ENCODE measurements at regions not wholly inside any gene's neighbourhood (a gene's known extent, or its start where the extent isn't known, plus 50 kb on each side); places are given as distances from the start of the nearest gene placed in this dataset.

GRCh38 chr1:221839782-221840395 lies 98.0 kb upstream of the DUSP10 start:
- 44 to 63% (median 54%) methylated on average over 6 to 7 of the region's 7 CpGs for WGBS, 5 donors
- H3K27ac ChIP-seq = no peak overlapping the region
- no peaks in the 10 kb centered on the region for H3K9me3 ChIP-seq
- no peak overlapping the region for H3K4me3 ChIP-seq
- intact Hi-C loops (cut with DNase I; ENCODE audit: low total_unique reads) = no loop called here
- H3K4me1 ChIP-seq = no peaks in the 10 kb centered on the region
- H3K27me3 ChIP-seq = no peaks in the 10 kb centered on the region
- H3K36me3 ChIP-seq = no peaks in the 10 kb centered on the region
- TF ChIP-seq EP300 (IDR thresholded peaks at IDR 0.05) = no peak
- peak in 1 of 3 donors; percentile 24 for TF ChIP-seq POLR2AphosphoS5 (IDR thresholded peaks at IDR 0.05)
- peak; percentile 46 to 56 for DNase-seq

- Histone ChIP-seq H3K27me3 (no peaks in the 10 kb centered on the region), H3K9me3 (no peaks in the 10 kb centered on the region), H3K27ac (no peak overlapping the region), H3K4me1 (no peaks in the 10 kb centered on the region), H3K4me3 (no peak overlapping the region), H3K36me3 (no peaks in the 10 kb centered on the region)
- intact Hi-C loops (cut with DNase I; ENCODE audit: low total_unique reads) = no loop called here
- no peak for TF ChIP-seq EP300 (IDR thresholded peaks at IDR 0.05)
- TF ChIP-seq POLR2A (IDR thresholded peaks at IDR 0.05) = no peak
- no peak for TF ChIP-seq POLR2AphosphoS5 (IDR thresholded peaks at IDR 0.05)
- no peak for TF ChIP-seq CTCF (IDR thresholded peaks at IDR 0.05)
- no peak for DNase-seq
- WGBS, 5 donors = 62 to 88% (median 62%) methylated on average over 1 of the region's 1 CpG
These were observed 97.4 kb upstream of the DUSP10 start for GRCh38 chr1:221839321-221839720.

GRCh38 chr1:221837896-221838295 lies 96.0 kb upstream of the DUSP10 start:
- Histone ChIP-seq H3K27me3 (no peaks in the 10 kb centered on the region), H3K36me3 (no peaks in the 10 kb centered on the region), H3K4me3 (no peak overlapping the region), H3K4me1 (no peaks in the 10 kb centered on the region), H3K27ac (no peak overlapping the region), H3K9me3 (no peaks in the 10 kb centered on the region)
- peak in 1 of 2 donors; percentile 22 for DNase-seq
- WGBS, 5 donors = 74 to 79% (median 76%) methylated on average over 8 of the region's 8 CpGs
- intact Hi-C loops (cut with DNase I; ENCODE audit: low total_unique reads) = no loop called here
- TF ChIP-seq POLR2AphosphoS5 (IDR thresholded peaks at IDR 0.05) = no peak
- no peak for TF ChIP-seq EP300 (IDR thresholded peaks at IDR 0.05)
- TF ChIP-seq CTCF (IDR thresholded peaks at IDR 0.05) = no peak
- no peak for TF ChIP-seq POLR2A (IDR thresholded peaks at IDR 0.05)

GRCh38 chr1:221834698-221835513 lies 93.0 kb upstream of the DUSP10 start:
- intact Hi-C loops (cut with DNase I; ENCODE audit: low total_unique reads) = no loop called here
- Histone ChIP-seq H3K27ac (no peak overlapping the region), H3K27me3 (no peaks in the 10 kb centered on the region), H3K4me3 (no peak overlapping the region), H3K36me3 (no peaks in the 10 kb centered on the region), H3K4me1 (no peaks in the 10 kb centered on the region), H3K9me3 (no peaks in the 10 kb centered on the region)
- WGBS, 5 donors = 80 to 83% (median 81%) methylated on average over 3 of the region's 3 CpGs
- no peak for DNase-seq
- no peak for TF ChIP-seq CTCF (IDR thresholded peaks at IDR 0.05)
- no peak for TF ChIP-seq POLR2A (IDR thresholded peaks at IDR 0.05)
- no peak for TF ChIP-seq EP300 (IDR thresholded peaks at IDR 0.05)
- no peak for TF ChIP-seq POLR2AphosphoS5 (IDR thresholded peaks at IDR 0.05)

GRCh38 chr1:221832617-221833016 lies 90.7 kb upstream of the DUSP10 start:
- H3K27me3 ChIP-seq = no peaks in the 10 kb centered on the region
- no peak overlapping the region for H3K27ac ChIP-seq
- peak in 1 of 2 donors; percentile 42 for DNase-seq
- no peaks in the 10 kb centered on the region for H3K4me1 ChIP-seq
- WGBS, 5 donors = 36 to 55% (median 42%) methylated on average over 2 of the region's 2 CpGs
- intact Hi-C loops (cut with DNase I; ENCODE audit: low total_unique reads) = no loop called here
- no peak overlapping the region for H3K4me3 ChIP-seq
- H3K36me3 ChIP-seq = no peaks in the 10 kb centered on the region
- H3K9me3 ChIP-seq = no peaks in the 10 kb centered on the region
- TF ChIP-seq CTCF (IDR thresholded peaks at IDR 0.05) (no peak), POLR2AphosphoS5 (IDR thresholded peaks at IDR 0.05) (no peak), POLR2A (IDR thresholded peaks at IDR 0.05) (no peak)

All from stomach (tissue), 8 donors.